ENCODE measurements at regions not wholly inside any gene's neighbourhood (a gene's known extent, or its start where the extent isn't known, plus 50 kb on each side); places are given as distances from the start of the nearest gene placed in this dataset.

DNA sequence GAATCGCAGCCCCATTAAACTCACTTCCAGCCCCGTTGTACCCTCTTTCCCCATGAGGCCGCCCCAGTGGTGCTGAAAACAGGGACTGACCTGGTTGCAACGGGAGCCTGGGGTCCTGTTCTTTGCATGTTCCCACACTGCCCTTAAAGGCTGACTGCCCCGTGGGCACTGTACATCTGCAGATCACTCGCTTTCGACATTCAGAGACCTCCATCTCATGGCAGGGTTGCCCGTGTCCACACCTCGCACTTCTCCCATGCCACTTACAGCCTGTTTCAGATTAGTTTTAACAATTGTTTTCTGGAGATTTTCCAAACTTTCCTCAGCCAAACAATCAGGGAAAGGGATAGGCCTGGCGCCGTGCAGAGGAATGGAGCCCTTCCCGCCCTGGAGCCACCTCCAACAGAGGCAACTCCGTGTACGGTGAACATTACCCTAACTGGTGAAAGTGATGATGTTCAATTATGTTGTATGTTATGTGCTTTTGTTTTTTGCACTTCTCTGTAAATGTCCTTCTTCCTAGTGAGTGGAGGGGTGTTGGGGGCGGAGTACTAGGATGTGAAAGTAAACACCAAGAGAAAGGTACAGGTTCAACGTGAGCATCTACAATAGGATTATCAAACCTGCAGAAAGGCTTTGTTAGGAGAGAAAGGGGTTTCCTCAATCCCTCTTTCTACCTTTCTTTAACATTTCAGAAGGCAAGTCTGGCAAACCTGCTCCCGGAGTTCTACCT lies 262.8 kb downstream of the FOXO1 start:
- no peak for DNase-seq

DNA sequence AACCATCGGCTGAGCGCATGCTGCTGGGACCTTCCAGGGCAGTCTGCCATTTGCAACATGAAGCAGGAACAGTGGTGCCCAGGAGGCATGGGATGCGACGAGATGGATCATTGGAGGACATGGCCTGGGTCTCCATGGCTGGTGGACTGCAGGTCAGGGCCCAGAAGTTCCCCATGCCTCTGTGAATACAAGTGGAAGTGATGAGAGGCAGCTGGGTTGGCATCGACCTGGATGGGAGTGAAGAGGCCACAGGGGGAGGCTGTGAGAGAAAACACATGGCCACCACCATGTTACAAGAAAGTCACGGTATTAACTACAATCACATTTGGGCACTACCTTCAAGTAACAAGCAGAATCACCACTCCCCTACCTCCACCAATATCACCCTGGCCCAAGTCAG lies 262.0 kb downstream of the FOXO1 start:
- DNase-seq: no peak

DNA sequence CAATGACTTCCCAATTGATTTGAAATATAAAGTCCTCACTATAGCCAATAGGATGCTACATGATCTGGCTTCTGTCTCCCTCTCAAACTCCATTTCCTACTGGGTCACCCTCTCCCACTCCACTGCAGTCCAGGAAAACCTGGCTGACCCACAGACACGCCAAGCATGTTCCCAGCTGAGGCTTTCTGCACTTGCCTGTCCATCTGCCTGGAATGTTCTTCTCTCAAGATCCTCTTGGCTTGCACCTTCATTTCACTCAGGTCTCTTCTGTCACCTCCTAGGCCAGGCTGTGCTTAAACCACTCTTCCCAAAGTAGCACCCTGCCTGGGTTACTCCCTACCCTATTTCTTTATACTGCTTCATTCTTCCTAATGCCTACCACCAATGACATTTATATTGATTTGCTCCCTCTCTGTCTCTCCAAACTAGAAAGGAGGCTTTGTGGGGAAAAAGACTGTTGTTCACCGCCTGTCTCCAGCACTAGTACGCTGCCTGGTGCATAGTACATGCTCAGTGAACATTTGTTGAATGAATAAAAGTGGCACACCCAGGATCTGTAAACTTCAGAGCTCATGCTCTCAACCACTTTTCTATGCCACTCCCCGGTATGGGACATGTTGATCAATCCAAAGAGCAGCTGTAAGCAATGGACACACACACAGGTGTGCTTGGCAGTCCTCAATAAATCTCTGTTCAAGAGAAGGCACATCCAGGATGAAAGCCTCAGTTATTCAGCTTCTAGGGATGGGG lies 261.3 kb downstream of the FOXO1 start:
- no peak for DNase-seq

DNA sequence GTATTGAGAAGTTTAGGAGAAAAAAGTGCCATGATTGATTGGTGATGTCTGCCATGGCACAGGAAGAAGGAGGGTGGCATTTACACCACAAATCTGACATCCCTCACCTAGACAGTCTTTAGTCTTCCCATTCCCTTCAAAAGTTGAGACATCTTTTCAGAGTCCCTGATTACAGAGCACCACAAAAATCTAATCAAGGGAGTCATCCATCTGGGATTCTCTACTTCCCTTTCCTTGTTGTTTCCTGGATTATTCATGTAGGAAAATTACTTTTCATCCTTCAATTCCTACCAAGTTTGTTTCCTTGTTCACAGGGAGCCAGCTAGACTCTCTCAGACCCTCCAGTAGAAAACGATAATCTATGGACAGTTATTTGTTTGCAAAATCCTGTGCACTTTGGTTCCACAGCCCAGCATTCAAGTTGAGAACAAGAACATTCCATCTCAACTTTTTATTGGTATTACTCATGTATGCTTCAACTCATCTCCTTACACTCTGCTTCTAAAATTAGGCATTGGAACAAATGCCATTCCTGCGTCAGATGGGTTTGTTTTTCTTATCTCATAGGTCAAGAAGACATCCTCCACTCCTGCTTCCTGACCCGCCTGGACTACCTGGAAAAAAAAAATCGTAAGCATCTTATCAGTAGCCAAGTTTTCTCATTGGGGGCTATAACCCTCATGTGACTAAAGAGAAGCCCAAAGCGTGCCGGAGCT lies 259.9 kb downstream of the FOXO1 start:
- no peak for DNase-seq

DNA sequence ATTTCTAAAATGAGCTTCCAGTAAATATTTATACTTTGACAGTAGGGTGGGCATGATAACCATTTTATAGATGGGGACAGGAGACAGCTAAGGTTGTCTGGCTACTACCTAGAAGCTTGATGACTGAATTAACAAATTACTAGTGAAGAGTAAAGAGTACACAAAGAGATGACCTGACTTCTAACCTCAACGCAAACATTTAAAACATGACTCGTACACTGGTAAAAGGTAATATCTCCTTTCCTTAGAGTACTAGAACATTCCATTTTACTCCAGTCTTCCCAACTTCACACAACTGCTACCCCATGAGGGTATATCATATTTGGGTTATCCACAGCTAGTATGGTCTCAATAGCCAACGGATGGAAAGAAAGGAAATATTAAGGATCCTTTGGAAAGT lies 258.9 kb downstream of the FOXO1 start:
- no peak for DNase-seq

DNA sequence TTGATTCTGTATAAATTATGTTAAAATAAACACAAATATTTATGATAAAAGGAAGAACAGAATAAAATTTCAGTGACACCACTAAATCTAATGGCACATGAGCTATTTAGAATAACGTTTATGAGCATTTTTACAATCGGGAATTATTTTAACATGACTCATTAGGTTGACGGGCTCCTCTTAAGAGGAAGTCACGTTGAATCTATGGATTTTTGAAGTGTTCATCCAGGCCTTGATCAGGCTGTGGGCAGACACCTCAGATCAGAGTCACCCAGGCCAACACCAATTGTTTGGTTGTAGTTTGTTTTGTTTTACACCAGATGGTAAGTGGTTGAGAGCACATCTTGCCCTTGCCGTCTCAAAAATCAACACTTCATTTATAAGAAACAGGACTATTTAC lies 257.8 kb downstream of the FOXO1 start:
- no peak for DNase-seq

DNA sequence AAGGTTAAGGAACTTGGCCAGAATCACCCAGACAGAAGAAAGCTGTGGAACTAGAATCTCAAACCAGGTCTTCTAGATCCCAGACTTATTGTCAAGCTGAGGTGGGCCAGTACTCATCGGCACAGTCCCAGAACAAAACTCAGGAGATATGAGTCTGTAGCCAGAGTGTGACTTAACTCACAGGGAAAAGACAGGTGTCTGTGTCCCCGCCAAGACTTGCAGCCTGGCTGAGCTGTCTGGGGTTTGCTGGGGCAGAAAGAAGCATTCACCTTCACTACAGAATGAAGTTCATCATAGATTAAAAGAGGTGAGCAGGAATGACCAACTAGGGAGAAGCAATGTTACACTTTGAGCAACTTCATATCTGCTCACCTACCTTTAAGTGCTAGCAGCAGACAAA lies 257.2 kb downstream of the FOXO1 start:
- no peak for DNase-seq

DNA sequence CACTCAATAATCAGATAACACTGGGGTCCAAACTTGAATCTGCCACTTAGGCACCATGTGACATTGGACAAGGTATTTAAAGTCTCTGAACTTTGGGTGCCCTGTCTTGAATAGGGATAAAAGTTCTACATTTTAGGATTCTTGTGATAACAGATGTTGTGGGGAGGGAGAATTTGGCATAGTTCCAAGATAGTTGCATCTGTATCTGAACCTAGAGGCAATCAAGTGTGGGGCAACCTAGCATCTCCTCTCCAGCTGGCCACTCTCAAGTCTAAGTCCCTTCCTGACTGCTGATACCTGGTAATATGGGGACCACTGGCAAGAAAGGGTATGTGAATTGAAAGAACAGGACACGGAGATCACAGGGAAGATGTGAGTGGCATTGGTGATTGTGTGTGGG lies 256.1 kb downstream of the FOXO1 start:
- DNase-seq: no peak

DNA sequence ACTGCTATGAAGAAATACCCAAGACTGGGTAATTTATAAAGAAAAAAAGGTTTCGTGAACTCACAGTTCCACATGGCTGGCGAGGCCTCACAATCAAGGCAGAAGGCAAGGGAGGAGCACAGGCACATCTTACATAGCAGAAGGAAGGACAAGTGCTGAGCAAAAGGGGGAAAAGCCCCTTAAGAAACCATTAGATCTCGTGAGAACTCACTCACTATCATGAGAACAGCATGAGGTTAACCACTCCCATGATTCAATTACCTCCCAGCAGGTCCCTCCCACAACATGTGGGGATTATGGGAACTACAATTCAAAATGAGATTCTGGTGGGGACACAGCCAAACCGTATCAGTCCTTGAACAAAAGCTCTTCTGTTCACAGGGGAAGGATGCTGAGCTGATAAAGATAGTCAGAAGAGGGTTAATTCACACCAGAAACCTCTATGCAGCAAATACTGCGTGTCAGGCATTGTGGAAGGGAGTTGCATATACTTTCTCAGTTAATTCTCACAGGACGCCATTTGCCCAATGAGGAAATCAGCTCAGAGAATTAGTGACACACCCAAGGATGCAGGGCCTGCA lies 246.2 kb downstream of the FOXO1 start:
- no peak for DNase-seq

DNA sequence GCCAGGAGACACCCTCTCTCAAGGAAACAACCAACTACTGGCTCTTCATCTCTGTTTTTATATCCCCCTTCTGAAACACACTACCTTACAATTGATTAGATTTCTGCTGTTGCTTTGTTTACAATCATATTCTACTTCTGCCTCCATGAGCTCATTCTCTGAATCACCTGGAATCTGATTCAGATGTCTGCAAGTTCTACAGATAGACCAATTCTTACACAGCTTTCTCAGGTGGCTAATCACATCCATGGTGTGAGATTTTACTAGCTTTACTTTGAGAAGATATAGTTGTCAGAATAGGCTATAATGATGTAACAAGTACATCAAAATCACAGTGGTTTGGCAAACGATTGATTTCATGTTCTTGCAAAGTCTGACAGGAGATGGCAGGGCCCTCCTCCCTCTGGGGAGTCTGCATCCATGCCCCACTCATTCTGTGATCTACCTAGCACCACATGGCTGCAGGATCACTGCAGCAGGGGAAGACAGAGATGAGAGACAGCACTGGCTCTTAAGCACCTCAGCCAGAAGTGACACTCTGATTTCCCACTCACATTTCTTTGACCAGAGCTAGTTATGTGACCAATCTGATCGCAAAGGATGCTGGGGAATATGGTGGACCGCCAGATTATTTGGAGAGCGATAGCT lies 243.7 kb downstream of the FOXO1 start:
- no peak for DNase-seq

DNA sequence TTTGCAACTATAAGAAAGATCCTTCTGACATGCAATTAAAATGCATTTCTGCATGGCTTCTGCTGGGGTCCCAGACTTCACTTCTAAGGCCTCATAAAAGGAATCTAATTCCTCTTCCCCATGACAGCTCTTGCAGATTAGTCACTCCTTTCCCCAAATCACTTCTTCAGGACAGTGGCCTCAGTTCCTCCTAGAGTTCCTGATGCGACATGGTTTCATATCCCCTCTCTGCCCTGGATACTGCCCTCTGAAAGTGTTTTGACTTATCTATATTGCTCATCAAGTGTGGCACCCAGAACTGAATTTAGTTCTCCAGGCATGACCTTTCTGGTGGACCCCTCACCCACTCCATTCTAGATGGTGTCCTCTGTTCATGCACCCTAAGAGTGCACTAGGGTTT lies 238.1 kb downstream of the FOXO1 start:
- DNase-seq: no peak

DNA sequence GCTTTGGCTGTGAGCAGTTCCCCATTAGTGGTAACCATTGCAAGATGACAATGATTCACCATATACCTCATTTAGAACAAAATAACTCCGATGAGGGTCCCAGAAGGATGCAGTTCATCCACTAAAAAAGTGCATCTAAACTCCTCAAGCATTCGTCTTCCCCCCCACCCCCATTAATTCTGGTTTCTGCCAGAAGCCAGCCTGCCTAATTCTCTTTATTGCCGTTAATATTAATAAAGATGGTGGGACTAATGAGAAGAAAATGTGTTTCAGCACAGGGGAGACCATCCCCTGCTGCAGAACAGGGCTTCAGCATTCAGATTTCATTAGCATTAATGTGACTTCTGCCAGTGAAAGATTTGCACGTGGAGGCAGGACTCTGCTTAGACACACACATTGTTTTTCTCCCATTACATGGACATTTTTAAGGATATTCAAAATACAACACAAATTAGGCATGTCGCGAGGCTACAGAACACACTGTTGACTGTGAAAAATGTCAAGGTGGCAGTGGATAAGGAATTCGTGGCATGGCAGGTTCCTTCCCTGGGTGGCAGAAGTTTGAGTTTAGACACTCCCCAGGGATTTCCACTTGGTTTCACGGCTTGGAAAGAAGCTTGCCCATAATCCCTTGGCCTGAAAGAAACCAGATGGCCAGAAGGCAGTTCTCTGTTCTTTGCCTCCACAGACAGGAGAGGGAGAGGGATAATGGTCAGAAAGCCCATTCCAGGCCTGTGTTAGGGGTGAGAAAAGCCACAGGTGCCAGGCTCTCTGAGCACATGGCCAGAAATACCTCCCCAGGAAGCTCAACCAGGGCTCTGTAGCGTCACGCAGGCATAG lies 236.5 kb downstream of the FOXO1 start:
- DNase-seq: no peak

DNA sequence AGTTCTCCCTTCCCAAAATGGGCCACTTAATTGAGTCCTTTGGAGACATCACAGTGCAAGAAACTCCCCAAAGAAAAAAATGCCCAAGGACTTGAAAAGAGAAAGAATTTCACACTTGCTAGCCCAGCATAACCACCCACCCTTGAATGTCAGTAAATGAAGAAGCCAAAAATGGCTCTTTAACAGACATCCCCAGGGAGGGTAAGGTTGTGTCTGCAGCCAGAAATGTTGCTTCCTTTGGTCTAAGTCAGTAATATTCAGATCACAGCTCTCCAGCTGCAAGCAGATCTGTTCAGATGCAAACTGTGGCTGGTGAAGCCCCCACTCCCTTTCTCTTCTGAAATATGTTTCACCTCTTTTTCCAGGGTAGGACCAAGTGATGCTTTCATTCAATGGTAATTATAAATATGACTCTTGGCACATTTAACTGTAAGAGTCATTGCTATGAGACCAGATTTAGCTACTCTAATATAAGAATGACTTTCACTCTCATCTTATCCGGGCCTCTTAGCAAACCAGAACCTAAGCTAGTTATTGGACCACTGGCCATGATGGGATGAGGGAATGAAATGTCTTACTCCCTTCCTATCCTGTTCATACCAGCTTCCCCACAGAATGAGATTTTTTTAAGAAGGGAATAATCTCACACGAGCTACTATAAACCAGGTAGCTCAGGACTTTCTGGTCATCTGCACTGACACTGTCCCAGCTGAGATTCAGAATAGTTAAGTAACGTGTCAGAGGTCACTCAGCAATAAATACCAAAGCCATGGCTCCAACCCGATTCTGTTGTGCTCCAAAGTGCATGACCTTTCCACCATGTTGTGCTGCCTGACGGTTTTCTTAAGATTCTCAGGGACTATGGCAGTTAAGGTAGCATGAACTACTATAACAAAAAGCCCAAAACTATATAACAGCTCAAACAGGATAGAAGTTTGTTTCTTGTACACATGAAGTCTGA lies 234.1 kb downstream of the FOXO1 start:
- DNase-seq: no peak

DNA sequence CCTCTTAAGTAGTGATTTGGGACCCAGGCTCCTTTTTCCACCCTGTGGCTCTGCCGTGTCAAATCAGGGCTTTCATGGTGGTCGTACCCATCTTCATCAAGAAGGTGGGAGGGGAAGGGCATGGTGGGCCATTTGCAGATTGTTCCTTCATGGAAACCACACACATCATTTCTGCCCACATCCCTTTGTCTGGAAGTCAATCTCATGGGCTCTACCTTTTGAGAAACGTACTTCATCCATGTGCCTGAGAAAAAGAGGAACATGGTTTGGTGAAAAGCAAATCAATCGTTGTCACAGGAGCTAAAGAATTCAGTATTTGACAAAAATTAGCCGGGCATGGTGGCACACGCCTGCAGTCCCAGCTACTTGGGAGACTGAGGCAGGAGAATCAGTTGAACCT lies 233.4 kb downstream of the FOXO1 start:
- DNase-seq: no peak

DNA sequence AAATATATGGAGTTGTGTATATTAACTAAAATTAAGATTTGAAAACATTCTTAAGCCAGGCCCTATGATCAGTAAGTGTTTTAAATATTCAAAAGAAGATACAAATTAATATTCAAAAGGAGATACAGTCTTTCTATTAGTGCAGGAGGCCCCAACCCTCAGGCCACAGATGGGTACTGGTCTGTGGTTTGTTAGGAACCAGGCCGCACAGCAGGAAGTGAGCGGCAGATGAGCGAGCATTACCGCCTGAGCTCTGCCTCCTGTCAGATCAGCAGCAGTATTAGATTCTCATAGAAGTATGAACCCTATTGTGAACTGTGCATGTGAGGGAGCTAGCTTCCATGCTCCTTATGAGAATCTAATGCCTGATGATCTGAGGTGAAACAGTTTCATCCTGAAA lies 232.9 kb downstream of the FOXO1 start:
- no peak for DNase-seq

DNA sequence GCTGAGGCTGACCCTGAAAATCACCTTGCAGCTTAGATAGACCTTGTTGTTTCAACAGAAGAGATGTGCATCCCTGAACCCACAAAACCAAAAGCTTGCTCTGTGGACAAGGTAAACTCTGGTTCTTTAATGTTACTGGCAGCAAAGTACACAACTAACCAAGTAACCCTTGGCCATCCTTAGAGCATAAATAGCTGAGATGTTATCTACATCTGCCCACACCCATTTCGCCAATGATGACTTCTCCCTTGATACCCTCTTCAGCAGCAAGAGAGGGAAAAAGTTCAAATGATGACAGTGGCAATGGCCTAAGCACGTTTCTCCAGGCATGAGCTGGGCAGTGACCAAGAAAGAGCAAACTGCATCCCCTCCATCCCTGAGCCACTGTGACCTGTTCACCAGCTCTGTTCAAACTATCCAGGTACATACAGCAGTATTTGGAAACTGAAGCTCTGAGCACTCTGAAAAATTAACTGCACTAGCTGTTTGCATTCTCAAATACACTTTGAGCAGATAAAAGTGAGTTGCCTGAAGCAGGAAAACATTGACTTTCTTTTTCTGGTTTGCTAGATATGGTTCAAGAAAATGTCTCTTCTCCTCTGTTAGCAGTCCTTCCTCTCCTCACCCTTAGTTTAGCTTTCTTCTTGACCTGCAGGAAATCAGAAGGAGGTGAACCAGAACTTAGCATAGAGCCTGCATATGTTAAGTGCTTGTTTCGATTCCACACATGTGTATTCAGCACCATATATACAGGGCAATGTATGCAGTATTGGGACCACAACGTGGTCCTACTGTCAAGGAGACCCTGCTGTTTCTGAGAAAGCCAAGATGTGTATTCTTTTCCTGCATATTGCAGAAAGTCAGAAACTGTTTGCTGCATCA lies 231.7 kb downstream of the FOXO1 start:
- no peak for DNase-seq

DNA sequence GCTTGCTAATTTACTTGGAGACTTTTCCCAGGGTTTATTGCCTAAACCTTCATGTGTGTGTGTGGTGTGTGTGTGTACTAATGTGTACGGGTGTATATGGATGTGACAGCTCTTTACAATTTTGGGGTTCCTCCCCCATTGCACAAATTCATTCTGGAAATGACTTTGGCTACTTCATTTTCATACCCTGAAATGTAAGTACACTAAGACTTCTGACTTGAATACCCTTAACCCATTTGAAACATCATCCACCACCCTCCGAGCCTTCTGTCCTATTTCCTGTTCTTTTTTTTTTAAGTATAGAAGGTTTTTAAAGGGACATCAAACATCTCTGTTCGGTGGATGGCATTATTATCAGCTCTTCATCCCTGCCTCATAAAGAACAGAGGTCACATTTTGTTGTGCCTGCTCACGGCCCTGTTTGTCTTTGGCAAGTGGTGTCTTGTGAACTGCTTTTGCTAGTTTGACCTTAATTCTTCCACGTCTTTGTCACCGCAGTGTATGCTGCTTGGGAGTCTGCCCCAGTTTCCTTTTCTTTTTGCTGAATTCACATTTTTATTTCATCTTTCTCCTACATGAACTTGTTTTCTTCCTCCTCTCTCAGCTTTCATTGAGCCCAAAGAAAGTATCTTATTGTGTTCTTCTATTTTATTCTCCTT lies 228.3 kb downstream of the FOXO1 start:
- DNase-seq: no peak

DNA sequence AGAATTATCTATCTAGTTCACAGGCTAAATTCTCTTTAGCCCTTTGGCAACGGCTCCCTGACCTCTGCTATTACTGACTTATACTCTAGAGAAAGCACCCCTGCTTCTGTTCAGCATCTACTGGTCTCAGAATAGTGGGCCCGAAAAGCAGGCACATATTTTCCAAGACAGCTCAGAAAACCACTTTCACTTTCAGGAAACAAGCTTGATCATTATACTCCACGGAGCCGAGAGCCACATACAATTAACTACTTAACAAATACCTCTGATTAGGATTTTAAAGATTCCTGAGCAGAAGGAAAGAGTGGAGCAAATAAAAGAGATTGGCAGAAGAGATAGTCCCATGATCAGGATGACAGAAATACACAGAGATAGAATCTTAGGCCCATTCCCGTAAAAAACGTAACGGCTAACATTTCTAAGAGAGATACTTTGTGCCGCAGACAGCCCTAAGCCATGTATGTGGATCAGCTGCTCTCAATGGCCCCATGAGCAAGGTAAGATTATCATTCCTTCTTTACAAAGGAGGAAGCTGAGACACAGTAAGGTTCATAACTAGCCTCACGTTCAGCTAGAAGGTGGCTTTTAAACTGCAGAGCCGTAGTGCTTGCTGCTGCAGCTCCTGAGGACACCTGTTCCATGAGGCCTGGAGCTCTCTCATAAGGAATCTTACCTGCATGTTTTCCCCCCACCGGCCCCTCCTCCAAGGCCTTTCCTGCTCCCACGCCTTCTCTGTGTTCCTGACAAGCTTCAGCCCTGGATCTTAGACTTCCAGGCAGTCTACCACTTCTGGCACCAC lies 227.2 kb downstream of the FOXO1 start:
- no peak for DNase-seq

DNA sequence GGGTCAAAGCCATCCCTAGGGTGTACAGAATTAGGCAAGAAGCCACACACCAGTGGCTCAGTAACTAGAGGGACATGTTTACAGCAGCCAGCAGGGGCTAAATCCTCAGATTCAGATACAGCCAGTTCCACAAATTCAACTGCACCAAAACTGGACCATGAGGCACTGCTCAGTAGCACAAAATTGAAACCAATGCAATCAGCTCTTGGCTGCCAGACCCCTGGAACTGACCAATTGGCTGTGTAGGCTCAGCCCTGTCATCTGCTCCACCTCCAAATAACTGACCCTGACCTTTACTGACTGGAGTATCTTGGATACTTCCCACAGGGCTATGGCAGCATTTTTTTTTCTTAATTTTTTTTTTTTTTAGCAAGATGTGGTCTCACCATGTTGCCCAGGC lies 226.5 kb downstream of the FOXO1 start:
- no peak for DNase-seq

Measured in NCI-H526 (cell line).